Gastroesophageal sphincter (tissue), 4 donors: ENCODE measurements at regions not wholly inside any gene's neighbourhood (a gene's known extent, or its start where the extent isn't known, plus 50 kb on each side); places are given as distances from the start of the nearest gene placed in this dataset.

Experiments used
- ATAC-seq: fragments of 150-250 bp; one replicate; pipeline ENCODE4 v1.9.1; 2016; ENCODE audit warnings: mild to moderate bottlenecking, moderate library complexity
- H3K27ac ChIP-seq, 4 donors: fragments of 200-600 bp; sonication (generic) in 3 of 4; 1 replicate in 3 of 4; 2 replicates in 1 of 4; pipeline ENCODE4 v1.5.1; 2016 to 2019
- H3K27me3 ChIP-seq: fragments of 200-600 bp; sonication (generic); one replicate; pipeline ENCODE4 v1.5.1; 2019
- H3K36me3 ChIP-seq, 2 donors: fragments of 200-600 bp; sonication (generic); one replicate each; pipeline ENCODE4 v1.5.1; 2019; ENCODE audit warnings: control low read depth in 1 of 2
- H3K4me1 ChIP-seq, 3 donors: fragments of 200-600 bp; sonication (generic); 1 replicate in 2 of 3; 2 replicates in 1 of 3; pipeline ENCODE4 v1.5.1; 2016 to 2019; ENCODE audit warnings: control low read depth in 2 of 3
- H3K4me3 ChIP-seq, 2 donors: fragments of 200-600 bp; sonication (generic); one replicate each; pipeline ENCODE4 v1.5.1; 2019; ENCODE audit warnings: mild to moderate bottlenecking in 1 of 2, moderate library complexity in 1 of 2
- H3K9me3 ChIP-seq, 3 donors: fragments of 200-600 bp; sonication (generic); one replicate each; pipeline ENCODE4 v1.5.1; 2017 to 2019; ENCODE audit warnings: control low read depth in 2 of 3
- EP300 ChIP-seq: sonication (generic); formaldehyde crosslinking; IDR thresholded peaks from one replicate; pipeline ENCODE4 v1.6.1; 2017; ENCODE audit warnings: antibody characterized with exemption, mild to moderate bottlenecking
- POLR2A ChIP-seq, 2 donors: fragments of 450-650 bp; IDR thresholded peaks; one replicate each; pipeline ENCODE4 v1.6.1; 2017; ENCODE audit warnings: antibody characterized with exemption in 2 of 2, mild to moderate bottlenecking in 2 of 2, moderate library complexity in 1 of 2
- POLR2AphosphoS5 ChIP-seq: sonication (generic); formaldehyde crosslinking; IDR thresholded peaks from one replicate; pipeline ENCODE4 v1.6.1; 2017; ENCODE audit warnings: antibody characterized with exemption
- WGBS, 2 donors: methylation state at CpG; one replicate each; pipeline ENCODE4 v1.1.5; 2018; ENCODE audit warnings: low coverage in 1 of 2; 5-methylcytosine and 5-hydroxymethylcytosine counted together
- TF ChIP-seq, protein P1 (sequence below), 4 experiments: fragments of 200-600 bp in 2 of 4; fragments of 450-650 bp in 2 of 4; sonication (generic) in 1 of 4; IDR thresholded peaks; one replicate each; pipeline ENCODE4 v1.5.1; 2017 to 2019; ENCODE audit warnings: antibody characterized with exemption in 4 of 4, mild to moderate bottlenecking in 2 of 4, moderate library complexity in 2 of 4

- WGBS, 2 donors: 73 to 75% methylated on average over 2 of the region's 2 CpGs
- Histone ChIP-seq H3K4me3 (no peak overlapping the region), H3K27me3 (no peaks in the 10 kb centered on the region), H3K27ac (no peak overlapping the region), H3K9me3 (no peaks in the 10 kb centered on the region), H3K36me3 (no peaks in the 10 kb centered on the region), H3K4me1 (no peaks in the 10 kb centered on the region)
- no peak for ATAC-seq
- TF ChIP-seq, protein P1, sequence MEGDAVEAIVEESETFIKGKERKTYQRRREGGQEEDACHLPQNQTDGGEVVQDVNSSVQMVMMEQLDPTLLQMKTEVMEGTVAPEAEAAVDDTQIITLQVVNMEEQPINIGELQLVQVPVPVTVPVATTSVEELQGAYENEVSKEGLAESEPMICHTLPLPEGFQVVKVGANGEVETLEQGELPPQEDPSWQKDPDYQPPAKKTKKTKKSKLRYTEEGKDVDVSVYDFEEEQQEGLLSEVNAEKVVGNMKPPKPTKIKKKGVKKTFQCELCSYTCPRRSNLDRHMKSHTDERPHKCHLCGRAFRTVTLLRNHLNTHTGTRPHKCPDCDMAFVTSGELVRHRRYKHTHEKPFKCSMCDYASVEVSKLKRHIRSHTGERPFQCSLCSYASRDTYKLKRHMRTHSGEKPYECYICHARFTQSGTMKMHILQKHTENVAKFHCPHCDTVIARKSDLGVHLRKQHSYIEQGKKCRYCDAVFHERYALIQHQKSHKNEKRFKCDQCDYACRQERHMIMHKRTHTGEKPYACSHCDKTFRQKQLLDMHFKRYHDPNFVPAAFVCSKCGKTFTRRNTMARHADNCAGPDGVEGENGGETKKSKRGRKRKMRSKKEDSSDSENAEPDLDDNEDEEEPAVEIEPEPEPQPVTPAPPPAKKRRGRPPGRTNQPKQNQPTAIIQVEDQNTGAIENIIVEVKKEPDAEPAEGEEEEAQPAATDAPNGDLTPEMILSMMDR (IDR thresholded peaks at IDR 0.05): no peak
- TF ChIP-seq POLR2A (IDR thresholded peaks at IDR 0.05): no peak
- no peak for TF ChIP-seq POLR2AphosphoS5
- no peak for TF ChIP-seq EP300
Observed at GRCh38 chr11:97883086-97883485, 1137.7 kb upstream of the CNTN5 start.

DNA sequence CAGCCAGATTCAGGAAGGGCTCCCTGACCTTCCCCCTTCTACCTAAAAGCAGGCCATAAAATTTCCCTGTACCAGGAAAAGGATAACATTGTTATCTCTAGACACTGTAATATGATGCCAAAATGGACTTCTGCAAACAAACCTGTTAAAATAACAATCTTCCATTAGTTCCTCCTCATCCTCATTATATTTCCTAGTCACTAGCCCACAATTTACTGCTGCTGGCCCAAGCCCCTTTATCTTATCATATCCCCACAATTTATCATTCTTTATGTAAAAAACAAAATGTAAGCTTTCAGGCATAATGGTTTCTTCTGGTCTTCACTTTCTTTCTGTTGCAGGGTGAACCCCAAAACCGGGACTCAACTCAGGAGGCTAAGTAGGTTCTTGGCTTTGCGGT lies 1132.1 kb upstream of the CNTN5 start:
- Histone ChIP-seq H3K9me3 (no peaks in the 10 kb centered on the region), H3K4me1 (no peaks in the 10 kb centered on the region), H3K36me3 (no peaks in the 10 kb centered on the region), H3K4me3 (no peak overlapping the region), H3K27ac (no peak overlapping the region), H3K27me3 (no peaks in the 10 kb centered on the region)
- 77 to 90% methylated on average over 2 of the region's 2 CpGs for WGBS, 2 donors
- no peak for ATAC-seq
- TF ChIP-seq, protein P1 (IDR thresholded peaks at IDR 0.05): no peak
- TF ChIP-seq EP300: no peak
- no peak for TF ChIP-seq POLR2AphosphoS5
- no peak for TF ChIP-seq POLR2A (IDR thresholded peaks at IDR 0.05)

GRCh38 chr11:97890466-97890865 lies 1130.3 kb upstream of the CNTN5 start:
- Histone ChIP-seq H3K9me3 (no peaks in the 10 kb centered on the region), H3K27me3 (no peaks in the 10 kb centered on the region), H3K36me3 (no peaks in the 10 kb centered on the region), H3K4me1 (no peaks in the 10 kb centered on the region), H3K27ac (no peak overlapping the region), H3K4me3 (no peak overlapping the region)
- WGBS, 2 donors: 44 to 77% methylated on average over 1 of the region's 1 CpG
- no peak for ATAC-seq
- no peak for TF ChIP-seq POLR2A (IDR thresholded peaks at IDR 0.05)
- TF ChIP-seq, protein P1 (IDR thresholded peaks at IDR 0.05): no peak
- no peak for TF ChIP-seq EP300
- TF ChIP-seq POLR2AphosphoS5: no peak

- ATAC-seq: no peak
- Histone ChIP-seq H3K27ac (no peak overlapping the region), H3K4me1 (no peaks in the 10 kb centered on the region), H3K36me3 (no peaks in the 10 kb centered on the region), H3K4me3 (no peak overlapping the region), H3K27me3 (no peaks in the 10 kb centered on the region), H3K9me3 (no peaks in the 10 kb centered on the region)
- WGBS, 2 donors: 45 to 60% methylated on average over 2 of the region's 2 CpGs
- TF ChIP-seq POLR2AphosphoS5 (no peak), EP300 (no peak), POLR2A (IDR thresholded peaks at IDR 0.05) (no peak)
- TF ChIP-seq, protein P1 (IDR thresholded peaks at IDR 0.05): no peak
Observed at GRCh38 chr11:97893612-97894011, 1127.1 kb upstream of the CNTN5 start.

GRCh38 chr11:97894978-97895377 lies 1125.8 kb upstream of the CNTN5 start:
- 87 to 94% methylated on average over 2 of the region's 2 CpGs for WGBS, 2 donors
- Histone ChIP-seq H3K4me1 (no peaks in the 10 kb centered on the region), H3K36me3 (no peaks in the 10 kb centered on the region), H3K9me3 (no peaks in the 10 kb centered on the region), H3K27ac (no peak overlapping the region), H3K4me3 (no peak overlapping the region), H3K27me3 (no peaks in the 10 kb centered on the region)
- no peak for ATAC-seq
- TF ChIP-seq, protein P1 (IDR thresholded peaks at IDR 0.05): no peak
- TF ChIP-seq EP300: no peak
- no peak for TF ChIP-seq POLR2A (IDR thresholded peaks at IDR 0.05)
- no peak for TF ChIP-seq POLR2AphosphoS5
